HepG2 (cell line): ENCODE measurements at regions not wholly inside any gene's neighbourhood (a gene's known extent, or its start where the extent isn't known, plus 50 kb on each side); places are given as distances from the start of the nearest gene placed in this dataset.
A peak's percentile ranks its signal among the peaks of the same experiment; 100 is the strongest.

ENCODE experiments used
- ATAC-seq: fragments of 200-7000 bp; cut with Tn5 transposase; 3 replicates; pipeline ENCODE4 v1.9.1; 2020; ENCODE audit warnings: mild to moderate bottlenecking, moderate library complexity
- BruUV-seq: library from RNA; stranded (reverse); fragments of 400-500 nt; replicated peaks from 2 replicates; lab custom pipeline; 2021; lab: Mats Ljungman, UMichigan
- CTCF ChIA-PET: fragments of 300-600 bp; formaldehyde crosslinking; extraction: SDS; loops from one replicate; lab custom pipeline; 2021; ENCODE audit warnings: low total read pairs, inconsistent platforms, low intra/inter-chr PET ratio; lab: Yijun Ruan, JAX
- POLR2A ChIA-PET: fragments of 350-600 bp; sonication (Branson Sonifier 250); formaldehyde crosslinking; loops from one replicate; lab custom pipeline; 2020; ENCODE audit warnings: antibody characterized with exemption, inconsistent platforms; lab: Yijun Ruan, JAX
- DNase-seq: peaks from one replicate; pipeline ENCODE4 v3.0.0-alpha.2; 2015; ENCODE audit warnings: low spot score
- FAIRE-seq: peaks from 3 replicates; lab custom pipeline; 2011; peaks lifted over from hg19 to GRCh38; lab: Jason Lieb, UNC
- H2AFZ ChIP-seq: one replicate; pipeline ENCODE4 v1.6.1; 2011; ENCODE audit warnings: low read length, inconsistent platforms
- H3K27ac ChIP-seq: fragments of 300-600 bp; 3 replicates; pipeline ENCODE4 v1.8.0; 2011; ENCODE audit warnings: mixed run types, mild to moderate bottlenecking, mixed read lengths, low read length, inconsistent platforms; ENCODE audit not compliant: insufficient read depth; ENCODE audit errors: extremely low read length
- H3K27me3 ChIP-seq, 2 experiments: fragments of 200-600 bp in 1 of 2; 2 replicates in 1 of 2; 3 replicates in 1 of 2; pipeline versions ENCODE4 v1.6.0 to v1.8.0; 2011; ENCODE audit warnings: low read length in 2 of 2, mild to moderate bottlenecking in 2 of 2, moderate library complexity in 2 of 2, inconsistent platforms in 1 of 2; ENCODE audit not compliant: insufficient read depth in 2 of 2, control insufficient read depth in 1 of 2
- H3K36me3 ChIP-seq, 2 experiments: fragments of 200-600 bp in 1 of 2; replicated peaks in 1 of 2; 2 replicates in 1 of 2; 3 replicates in 1 of 2; pipeline versions ENCODE4 v1.5.1 to v1.8.0; 2011; ENCODE audit warnings: low read length in 2 of 2, inconsistent platforms in 1 of 2; ENCODE audit not compliant: insufficient read depth in 2 of 2, control insufficient read depth in 1 of 2
- H3K4me1 ChIP-seq: 2 replicates; pipeline ENCODE4 v1.5.1; 2012; ENCODE audit warnings: low read length, inconsistent platforms; ENCODE audit not compliant: insufficient read depth
- H3K4me2 ChIP-seq: 2 replicates; pipeline ENCODE4 v1.6.0; 2011; ENCODE audit warnings: low read depth, low read length, inconsistent platforms
- H3K4me3 ChIP-seq, 3 experiments: fragments of 200-600 bp in 1 of 3; sonication (generic), shearing (Covaris generic) in 1 of 3; replicated peaks in 1 of 3; 2 replicates each; pipeline ENCODE4 v1.5.1; 2011 to 2016; ENCODE audit warnings: low read length in 3 of 3, inconsistent platforms in 2 of 3, low read depth in 2 of 3, mild to moderate bottlenecking in 2 of 3, control low read depth in 1 of 3, mixed read lengths in 1 of 3; ENCODE audit not compliant: insufficient read depth in 1 of 3
- H3K79me2 ChIP-seq: one replicate; pipeline ENCODE4 v1.6.1; 2011; ENCODE audit warnings: low read length, inconsistent platforms; ENCODE audit not compliant: insufficient read depth
- H3K9ac ChIP-seq: 2 replicates; pipeline ENCODE4 v1.6.0; 2011; ENCODE audit warnings: mild to moderate bottlenecking, low read depth, low read length, inconsistent platforms; ENCODE audit not compliant: insufficient read depth
- H3K9me3 ChIP-seq: 2 replicates; pipeline ENCODE4 v1.5.1; 2012; ENCODE audit warnings: mild to moderate bottlenecking, low read length
- H4K20me1 ChIP-seq: 2 replicates; pipeline ENCODE4 v1.6.0; 2011; ENCODE audit warnings: inconsistent platforms, mild to moderate bottlenecking, low read length, moderate library complexity; ENCODE audit not compliant: insufficient read depth
- ATF6 ChIP-seq: sonication (generic); formaldehyde crosslinking; conservative IDR thresholded peaks from 2 replicates; pipeline ENCODE4 v1.4.0; 2020; ENCODE audit warnings: missing genetic modification reagents
- DZIP1 ChIP-seq: sonication (generic); formaldehyde crosslinking; IDR thresholded peaks from 2 replicates; pipeline ENCODE4 v1.5.0; 2020; ENCODE audit warnings: mild to moderate bottlenecking, missing genetic modification reagents
- FOSL2 ChIP-seq: sonication (generic); formaldehyde crosslinking; IDR thresholded peaks from 2 replicates; pipeline ENCODE4 v1.4.0; 2020; ENCODE audit warnings: missing genetic modification reagents
- GZF1 ChIP-seq: sonication (generic); formaldehyde crosslinking; IDR thresholded peaks from 2 replicates; pipeline ENCODE4 v1.5.1; 2020; ENCODE audit warnings: mild to moderate bottlenecking, missing genetic modification reagents
- HDAC2 ChIP-seq: sonication (generic); formaldehyde crosslinking; IDR thresholded peaks from 2 replicates; pipeline ENCODE4 v1.4.0; 2020; ENCODE audit warnings: missing genetic modification reagents
- KDM5B ChIP-seq: sonication (generic); formaldehyde crosslinking; IDR thresholded peaks from 2 replicates; pipeline ENCODE4 v1.4.0; 2020; ENCODE audit warnings: missing genetic modification reagents, mild to moderate bottlenecking, borderline replicate concordance
- NFE2 ChIP-seq: sonication (generic); formaldehyde crosslinking; IDR thresholded peaks from 2 replicates; pipeline ENCODE4 v1.4.0; 2020; ENCODE audit warnings: missing genetic modification reagents
- RAD21 ChIP-seq: fragments of 450-650 bp; formaldehyde crosslinking; IDR thresholded peaks from 2 replicates; pipeline ENCODE4 v1.5.0; 2020; ENCODE audit warnings: mild to moderate bottlenecking
- RBM22 ChIP-seq: fragments of 200-400 bp; formaldehyde crosslinking; optimal IDR thresholded peaks from 2 replicates; pipeline ENCODE3; 2017; ENCODE audit warnings: mild to moderate bottlenecking, low read length, moderate library complexity
- SSRP1 ChIP-seq: IDR thresholded peaks from 2 replicates; pipeline ENCODE4 v1.6.1; 2016; ENCODE audit warnings: control low read depth
- TEF ChIP-seq: sonication (generic); formaldehyde crosslinking; IDR thresholded peaks from 2 replicates; pipeline ENCODE4 v1.5.0; 2020; ENCODE audit warnings: missing genetic modification reagents
- ZNF770 ChIP-seq: sonication (generic); formaldehyde crosslinking; IDR thresholded peaks from 2 replicates; pipeline ENCODE4 v1.5.0; 2020; ENCODE audit warnings: mild to moderate bottlenecking, missing genetic modification reagents
- WGBS: methylation state at CpG from one replicate; pipeline ENCODE4 v1.1.6; 2017; ENCODE audit warnings: low lambda C conversion rate; 5-methylcytosine and 5-hydroxymethylcytosine counted together
- in situ Hi-C: cut with HindIII; loops from 2 replicates; pipeline ENCODE4 v1.10.0; 2017; ENCODE audit warnings: low pct_unique_long_range_greater_than_20kb; ENCODE audit not compliant: extremely low pct_ligation_motif_present
- intact Hi-C: fragments of 100-400 bp; cut with micrococcal nuclease; formaldehyde crosslinking; loops from one replicate; pipeline ENCODE4 v1.10.0; 2022; ENCODE audit not compliant: unreplicated experiment

GRCh38 chr4:162732876-162733275, 433.8 kb downstream of the NAF1 start:
- no peaks in the 10 kb centered on the region for H4K20me1 ChIP-seq
- no peaks in the 10 kb centered on the region for H3K9me3 ChIP-seq
- no TSS peak for BruUV-seq
- H3K79me2 ChIP-seq: no peaks in the 10 kb centered on the region
- no peak for ATAC-seq
- ChIA-PET POLR2A (no interaction called here), CTCF (no interaction called here)
- H3K36me3 ChIP-seq: no peaks in the 10 kb centered on the region
- FAIRE-seq: no peak
- H3K4me2 ChIP-seq: no peak overlapping the region
- no peaks in the 10 kb centered on the region for H3K4me1 ChIP-seq
- TF ChIP-seq ATF6 (CRISPR knock-in tag) (no peak), GZF1 (CRISPR knock-in tag) (no peak), DZIP1 (CRISPR knock-in tag) (no peak), NFE2 (no peak), TEF (CRISPR knock-in tag) (no peak), RAD21 (CRISPR knock-in tag) (no peak), HDAC2 (CRISPR knock-in tag) (no peak), KDM5B (no peak), FOSL2 (CRISPR knock-in tag) (no peak), ZNF770 (CRISPR knock-in tag) (no peak), SSRP1 (CRISPR knock-in tag) (no peak), RBM22 (no peak)
- no peak overlapping the region for H3K4me3 ChIP-seq
- no peak for DNase-seq
- H2AFZ ChIP-seq: peak overlapping the region; percentile 40
- H3K9ac ChIP-seq: no peak overlapping the region
- in situ Hi-C loops (no loop called here), intact Hi-C loops (no loop called here)
- H3K27ac ChIP-seq: no peak overlapping the region
- H3K27me3 ChIP-seq: no peaks in the 10 kb centered on the region
- 10% methylated on average over 4 of the region's 6 CpGs for WGBS
